Dedifferentiated amniotic fluid mesenchymal stem cell (primary cell): ENCODE measurements at regions not wholly inside any gene's neighbourhood (a gene's known extent, or its start where the extent isn't known, plus 50 kb on each side); places are given as distances from the start of the nearest gene placed in this dataset.

Experiments used
- DNase-seq: peaks from one replicate; pipeline ENCODE4 v3.0.0-alpha.2; 2016; ENCODE audit errors: extremely low spot score

GRCh38 chr9:78599926-78600325 lies 303.0 kb downstream of the PSAT1 start:
- no peak for DNase-seq

GRCh38 chr9:78601957-78602565 lies 305.1 kb downstream of the PSAT1 start:
- DNase-seq, result peak; percentile 58

DNA sequence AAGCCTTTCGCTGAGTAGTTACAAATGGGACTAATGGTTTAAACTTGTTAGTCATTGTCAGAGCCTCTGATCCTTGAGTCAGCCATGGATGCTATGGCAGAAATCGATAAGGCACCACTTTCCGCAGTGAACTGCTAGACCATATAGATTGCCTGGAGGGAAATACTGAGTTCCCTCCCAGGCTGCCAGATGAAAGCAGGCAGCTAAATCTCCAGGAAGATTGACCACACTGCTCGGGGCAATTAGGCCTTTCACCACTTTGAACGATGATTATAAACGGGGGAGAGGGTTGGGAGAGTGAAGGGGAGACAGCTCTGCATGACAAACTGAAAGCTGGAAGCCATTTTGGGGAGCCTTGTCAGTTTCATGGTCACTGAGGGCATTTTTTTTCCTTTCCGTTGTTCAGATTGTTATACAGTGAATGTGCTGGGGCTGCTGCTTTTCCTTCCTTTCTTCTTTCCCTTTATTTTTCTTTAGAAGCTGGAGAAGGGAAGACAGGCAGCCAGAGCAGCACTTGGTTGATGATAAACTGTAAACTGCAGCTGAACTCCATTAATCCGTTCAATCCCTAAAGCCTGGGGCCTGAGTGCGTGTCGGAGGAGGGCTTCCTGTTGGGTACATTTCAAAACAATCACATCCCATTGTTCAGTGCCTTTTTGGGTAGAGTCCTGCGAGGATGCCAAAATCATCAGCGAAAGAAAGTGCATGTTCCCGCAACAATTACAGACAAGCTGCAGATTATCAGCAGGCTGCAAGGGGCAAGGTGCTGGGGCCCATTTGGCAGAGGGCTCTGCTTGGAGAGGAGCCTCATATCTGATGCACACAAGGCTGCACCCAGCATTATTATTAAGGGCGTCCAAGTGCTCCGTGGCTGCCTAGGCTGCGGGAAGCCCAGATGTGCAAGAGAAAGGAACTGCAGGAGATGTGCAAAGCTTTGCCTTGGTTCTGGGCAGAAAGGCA lies 308.4 kb downstream of the PSAT1 start:
- DNase-seq, result no peak

DNA sequence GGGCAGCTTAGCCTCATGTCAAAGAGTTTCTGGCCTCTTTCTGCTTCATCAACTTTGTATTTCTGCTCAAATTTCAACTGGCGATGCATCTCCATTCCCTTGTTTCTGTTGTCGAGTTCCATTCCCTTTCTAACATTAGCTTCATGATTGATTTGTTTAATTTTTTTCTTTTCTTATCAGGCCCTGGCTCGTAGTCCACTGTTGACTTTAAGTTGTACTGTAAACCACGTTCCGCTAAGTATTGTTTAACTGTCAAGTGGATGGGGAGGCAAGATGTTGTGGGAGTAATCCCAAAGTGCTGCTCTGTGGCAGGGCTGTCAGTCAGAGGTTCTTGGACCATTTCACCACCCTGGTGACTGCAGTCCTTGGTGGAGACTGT lies 309.1 kb downstream of the PSAT1 start:
- DNase-seq, result no peak

DNA sequence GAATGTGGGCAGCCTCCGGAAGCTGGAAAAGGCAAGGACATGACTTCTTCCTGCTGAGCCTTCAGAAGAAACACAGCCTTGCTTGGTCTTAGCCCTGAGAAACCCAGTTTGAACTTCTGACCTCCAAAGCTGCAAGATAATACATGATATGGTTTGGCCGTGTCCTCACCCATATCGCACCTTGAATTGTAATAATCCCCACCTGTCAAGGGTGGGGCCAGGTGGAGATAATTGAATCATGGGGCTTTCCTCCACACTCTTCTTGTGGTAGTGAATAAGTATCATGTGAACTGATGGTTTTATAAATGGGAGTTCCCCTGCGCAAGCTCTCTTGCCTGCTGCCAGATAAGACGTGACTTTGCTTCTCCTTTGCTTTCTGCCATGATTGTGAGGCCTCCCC lies 310.9 kb downstream of the PSAT1 start:
- DNase-seq, result no peak

GRCh38 chr9:78609450-78609849 lies 312.5 kb downstream of the PSAT1 start:
- no peak for DNase-seq

DNA sequence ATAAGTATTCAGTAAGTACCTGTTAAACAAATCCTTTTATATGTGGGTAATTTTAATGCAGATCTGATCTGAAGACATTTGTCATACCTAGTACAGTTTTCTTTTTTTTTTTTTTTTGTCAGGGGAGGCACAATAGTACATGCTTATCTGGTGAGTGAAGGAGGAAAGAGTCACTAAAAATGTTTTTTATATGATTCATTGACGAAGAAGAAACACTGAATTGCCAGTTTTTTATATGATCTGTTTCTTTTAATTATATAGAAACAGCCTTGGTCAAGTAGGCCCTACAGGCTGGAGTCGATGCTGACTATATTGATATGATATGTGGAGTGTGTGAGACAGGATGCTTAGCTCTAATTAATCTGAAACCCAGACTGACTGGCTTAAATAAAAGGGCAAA lies 315.2 kb downstream of the PSAT1 start:
- peak; percentile 40 for DNase-seq

GRCh38 chr9:78613006-78613405 lies 316.1 kb downstream of the PSAT1 start:
- no peak for DNase-seq

- DNase-seq, result no peak
These were observed 318.0 kb downstream of the PSAT1 start for GRCh38 chr9:78614892-78615291.

- DNase-seq, result no peak
These were observed 318.4 kb downstream of the PSAT1 start for GRCh38 chr9:78615372-78615771.

DNA sequence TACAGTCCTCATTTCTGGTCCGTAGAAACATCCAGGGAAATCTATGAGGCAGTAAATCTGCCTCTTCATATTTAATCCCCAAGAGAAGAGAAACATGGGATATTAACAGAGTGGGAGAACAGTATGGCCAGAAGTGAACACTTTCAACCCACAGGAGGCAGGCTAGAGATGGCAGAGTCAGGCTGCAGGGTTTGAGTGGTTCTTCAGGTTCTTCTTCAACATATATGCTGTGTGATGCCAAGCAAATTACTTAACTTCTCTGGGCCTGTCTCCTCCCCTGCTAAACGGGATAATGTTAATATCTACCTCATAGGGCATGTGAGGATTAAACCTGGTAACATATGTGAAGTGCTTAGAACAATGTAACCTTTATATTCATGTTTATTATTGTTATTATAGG lies 321.8 kb downstream of the PSAT1 start:
- no peak for DNase-seq

DNA sequence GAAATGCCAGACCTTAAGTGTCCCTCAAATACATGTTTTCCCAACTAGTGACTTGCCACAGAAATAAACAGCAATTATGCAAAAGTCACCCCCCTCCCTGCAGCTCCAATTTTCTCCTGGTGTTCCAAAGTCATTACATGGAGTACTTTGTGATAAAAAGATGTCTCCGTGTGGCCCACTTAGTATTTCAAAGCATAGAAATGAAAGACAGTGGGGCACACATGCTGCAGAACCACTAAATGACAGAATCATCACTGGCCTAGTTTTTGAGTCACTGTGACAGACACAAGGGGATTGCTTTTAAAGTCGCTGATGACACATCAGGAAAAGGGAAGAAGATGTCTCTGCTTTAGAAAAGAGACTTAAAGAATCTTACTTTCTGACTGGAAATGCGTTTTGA lies 323.4 kb downstream of the PSAT1 start:
- no peak for DNase-seq

GRCh38 chr9:78620764-78621163 lies 323.8 kb downstream of the PSAT1 start:
- peak; percentile 61 for DNase-seq

DNA sequence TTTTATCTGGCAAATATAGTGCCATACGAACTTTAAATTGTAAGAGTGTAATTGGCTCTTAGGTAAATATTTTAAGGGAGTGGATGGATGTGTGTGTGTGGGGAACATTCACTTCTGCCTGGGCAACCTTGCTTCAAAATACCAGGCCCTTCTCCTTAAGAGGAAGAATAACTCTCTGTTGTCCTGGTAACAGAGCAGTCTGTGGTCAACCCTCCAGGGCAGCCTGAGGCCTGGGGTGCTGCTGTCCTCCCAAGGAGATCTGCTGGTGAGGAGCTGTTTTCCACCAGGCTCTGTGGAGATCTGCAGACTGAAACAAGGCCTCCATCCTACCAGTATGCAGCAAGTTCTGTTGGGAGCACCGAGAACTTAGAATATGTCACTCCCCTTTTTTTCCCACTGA lies 325.2 kb downstream of the PSAT1 start:
- DNase-seq, result no peak

GRCh38 chr9:78626971-78627370 lies 330.0 kb downstream of the PSAT1 start:
- DNase-seq, result no peak

- no peak for DNase-seq
These were observed 334.0 kb downstream of the PSAT1 start for GRCh38 chr9:78630966-78631365.

GRCh38 chr9:78640728-78641127 lies 343.8 kb downstream of the PSAT1 start:
- no peak for DNase-seq

DNA sequence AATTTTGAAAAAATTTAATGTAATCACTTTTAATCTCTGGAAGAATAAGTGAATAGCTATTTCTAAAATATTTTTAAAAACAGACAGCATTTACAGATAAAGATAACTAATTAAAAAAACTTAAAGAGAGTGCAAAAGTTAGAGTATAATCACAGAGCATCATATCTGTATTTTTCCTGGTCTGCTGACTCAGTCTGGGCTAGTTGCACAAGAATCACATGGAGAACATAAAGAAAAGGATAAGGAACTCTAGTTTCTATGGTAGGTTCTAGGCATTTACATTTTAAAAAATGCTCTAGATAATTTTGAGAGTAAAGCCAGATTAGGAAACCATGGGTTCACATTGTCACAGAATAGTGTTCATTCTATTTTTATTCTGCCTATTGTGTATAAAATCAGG lies 347.4 kb downstream of the PSAT1 start:
- no peak for DNase-seq

- no peak for DNase-seq
These were observed 357.4 kb downstream of the PSAT1 start for GRCh38 chr9:78654324-78654723.

DNA sequence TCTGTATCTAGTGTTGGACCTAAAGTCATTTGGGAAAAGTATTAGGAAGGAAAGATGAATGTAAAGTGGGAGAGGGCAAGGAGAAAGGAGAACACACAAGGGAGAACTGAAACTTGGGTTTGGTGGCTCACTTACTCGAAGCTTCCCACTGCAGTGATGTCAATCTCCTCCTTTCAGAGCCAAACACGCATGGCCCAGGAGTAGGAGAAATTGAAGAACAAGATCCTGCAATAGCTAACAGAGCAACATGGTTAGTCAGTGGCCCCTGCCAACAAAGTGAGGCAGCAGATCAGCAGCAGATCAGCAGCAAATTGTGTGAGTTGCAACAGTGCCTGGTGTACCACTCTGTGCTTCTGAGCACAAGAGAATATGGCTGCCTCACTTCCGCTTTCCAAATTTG lies 366.4 kb downstream of the PSAT1 start:
- DNase-seq, result no peak

DNA sequence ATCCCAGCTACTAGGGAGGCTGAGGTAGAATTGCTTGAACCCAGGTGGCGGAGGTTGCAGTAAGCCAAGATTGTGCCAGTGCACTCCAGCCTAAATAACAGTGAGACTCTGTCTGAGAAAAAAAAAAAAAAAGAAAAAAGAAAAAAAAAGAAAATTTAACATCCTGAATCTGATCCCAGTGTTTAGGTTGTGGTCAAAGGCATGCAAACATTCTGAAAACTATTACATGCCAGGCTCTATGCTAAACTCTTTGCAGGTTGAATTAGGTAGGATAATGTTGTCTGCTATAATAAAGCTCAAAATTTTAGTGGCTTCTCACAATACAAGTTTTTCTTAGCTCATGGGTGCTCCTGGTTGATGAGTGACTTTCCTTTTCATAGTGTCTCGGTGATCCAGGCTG lies 367.4 kb downstream of the PSAT1 start:
- no peak for DNase-seq

DNA sequence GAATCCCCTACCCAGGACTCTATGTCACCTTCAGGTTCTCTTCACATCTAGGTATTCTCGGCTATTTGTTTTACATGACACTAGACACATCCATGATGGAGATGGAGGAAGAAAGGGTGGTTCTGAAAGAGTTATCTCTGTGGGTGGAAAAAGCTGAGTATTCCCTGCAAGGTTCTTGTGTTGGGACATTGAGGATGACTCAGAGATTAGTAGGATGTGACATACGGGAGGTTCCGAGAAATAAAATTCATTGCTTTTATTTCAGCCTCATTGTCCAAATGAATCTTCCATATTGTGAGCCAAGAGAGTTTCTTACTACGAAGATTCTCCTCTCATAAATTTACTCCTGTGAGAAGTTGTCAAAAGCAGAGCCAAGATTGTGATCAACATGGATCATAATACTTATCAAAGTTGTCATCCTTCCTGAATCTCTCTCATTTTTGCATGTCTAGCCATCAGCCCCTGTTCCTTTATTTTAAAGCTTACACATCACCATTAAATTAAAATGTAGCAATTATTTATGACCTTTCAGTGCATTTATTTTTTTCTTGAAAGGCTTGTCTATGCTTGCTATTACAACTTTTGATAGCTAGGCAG lies 370.0 kb downstream of the PSAT1 start:
- DNase-seq, result no peak
